HepG2 (cell line): ENCODE measurements at regions not wholly inside any gene's neighbourhood (a gene's known extent, or its start where the extent isn't known, plus 50 kb on each side); places are given as distances from the start of the nearest gene placed in this dataset.

Source experiments
- ATAC-seq: fragments of 200-7000 bp; cut with Tn5 transposase; 3 replicates; pipeline ENCODE4 v1.9.1; 2020; ENCODE audit warnings: mild to moderate bottlenecking, moderate library complexity
- BruUV-seq: library from RNA; stranded (reverse); fragments of 400-500 nt; replicated peaks from 2 replicates; lab custom pipeline; 2021; lab: Mats Ljungman, UMichigan
- CTCF ChIA-PET: fragments of 300-600 bp; formaldehyde crosslinking; extraction: SDS; loops from one replicate; lab custom pipeline; 2021; ENCODE audit warnings: low total read pairs, inconsistent platforms, low intra/inter-chr PET ratio; lab: Yijun Ruan, JAX
- POLR2A ChIA-PET: fragments of 350-600 bp; sonication (Branson Sonifier 250); formaldehyde crosslinking; loops from one replicate; lab custom pipeline; 2020; ENCODE audit warnings: antibody characterized with exemption, inconsistent platforms; lab: Yijun Ruan, JAX
- DNase-seq: peaks from one replicate; pipeline ENCODE4 v3.0.0-alpha.2; 2015; ENCODE audit warnings: low spot score
- FAIRE-seq: peaks from 3 replicates; lab custom pipeline; 2011; peaks lifted over from hg19 to GRCh38; lab: Jason Lieb, UNC
- H2AFZ ChIP-seq: one replicate; pipeline ENCODE4 v1.6.1; 2011; ENCODE audit warnings: low read length, inconsistent platforms
- H3K27ac ChIP-seq: fragments of 300-600 bp; 3 replicates; pipeline ENCODE4 v1.8.0; 2011; ENCODE audit warnings: mixed run types, mild to moderate bottlenecking, mixed read lengths, low read length, inconsistent platforms; ENCODE audit not compliant: insufficient read depth; ENCODE audit errors: extremely low read length
- H3K27me3 ChIP-seq, 2 experiments: fragments of 200-600 bp in 1 of 2; 2 replicates in 1 of 2; 3 replicates in 1 of 2; pipeline versions ENCODE4 v1.6.0 to v1.8.0; 2011; ENCODE audit warnings: low read length in 2 of 2, mild to moderate bottlenecking in 2 of 2, moderate library complexity in 2 of 2, inconsistent platforms in 1 of 2; ENCODE audit not compliant: insufficient read depth in 2 of 2, control insufficient read depth in 1 of 2
- H3K36me3 ChIP-seq, 2 experiments: fragments of 200-600 bp in 1 of 2; replicated peaks in 1 of 2; 2 replicates in 1 of 2; 3 replicates in 1 of 2; pipeline versions ENCODE4 v1.5.1 to v1.8.0; 2011; ENCODE audit warnings: low read length in 2 of 2, inconsistent platforms in 1 of 2; ENCODE audit not compliant: insufficient read depth in 2 of 2, control insufficient read depth in 1 of 2
- H3K4me1 ChIP-seq: 2 replicates; pipeline ENCODE4 v1.5.1; 2012; ENCODE audit warnings: low read length, inconsistent platforms; ENCODE audit not compliant: insufficient read depth
- H3K4me2 ChIP-seq: 2 replicates; pipeline ENCODE4 v1.6.0; 2011; ENCODE audit warnings: low read depth, low read length, inconsistent platforms
- H3K4me3 ChIP-seq, 3 experiments: fragments of 200-600 bp in 1 of 3; sonication (generic), shearing (Covaris generic) in 1 of 3; replicated peaks in 1 of 3; 2 replicates each; pipeline ENCODE4 v1.5.1; 2011 to 2016; ENCODE audit warnings: low read length in 3 of 3, inconsistent platforms in 2 of 3, low read depth in 2 of 3, mild to moderate bottlenecking in 2 of 3, control low read depth in 1 of 3, mixed read lengths in 1 of 3; ENCODE audit not compliant: insufficient read depth in 1 of 3
- H3K79me2 ChIP-seq: one replicate; pipeline ENCODE4 v1.6.1; 2011; ENCODE audit warnings: low read length, inconsistent platforms; ENCODE audit not compliant: insufficient read depth
- H3K9ac ChIP-seq: 2 replicates; pipeline ENCODE4 v1.6.0; 2011; ENCODE audit warnings: mild to moderate bottlenecking, low read depth, low read length, inconsistent platforms; ENCODE audit not compliant: insufficient read depth
- H3K9me3 ChIP-seq: 2 replicates; pipeline ENCODE4 v1.5.1; 2012; ENCODE audit warnings: mild to moderate bottlenecking, low read length
- H4K20me1 ChIP-seq: 2 replicates; pipeline ENCODE4 v1.6.0; 2011; ENCODE audit warnings: inconsistent platforms, mild to moderate bottlenecking, low read length, moderate library complexity; ENCODE audit not compliant: insufficient read depth
- BHLHE40 ChIP-seq: IDR thresholded peaks from 2 replicates; pipeline ENCODE4 v1.6.1; 2011; ENCODE audit warnings: low read length, improper control_type of control experiment
- CERS6 ChIP-seq: sonication (generic); formaldehyde crosslinking; IDR thresholded peaks from 2 replicates; pipeline ENCODE4 v1.5.0; 2020; ENCODE audit warnings: missing genetic modification reagents
- DNMT1 ChIP-seq: sonication (generic); formaldehyde crosslinking; IDR thresholded peaks from 2 replicates; pipeline ENCODE4 v1.5.1; 2020; ENCODE audit warnings: mild to moderate bottlenecking, missing genetic modification reagents
- MAFF ChIP-seq: IDR thresholded peaks from 2 replicates; pipeline ENCODE4 v1.6.1; 2011; ENCODE audit warnings: low read depth, low read length, improper control_type of control experiment
- MAFK ChIP-seq, 2 experiments: IDR thresholded peaks in 1 of 2; conservative IDR thresholded peaks in 1 of 2; 2 replicates each; pipeline ENCODE4 v1.6.1; 2011; ENCODE audit warnings: improper control_type of control experiment in 2 of 2, low read length in 2 of 2
- WGBS: methylation state at CpG from one replicate; pipeline ENCODE4 v1.1.6; 2017; ENCODE audit warnings: low lambda C conversion rate; 5-methylcytosine and 5-hydroxymethylcytosine counted together
- in situ Hi-C: cut with HindIII; loops from 2 replicates; pipeline ENCODE4 v1.10.0; 2017; ENCODE audit warnings: low pct_unique_long_range_greater_than_20kb; ENCODE audit not compliant: extremely low pct_ligation_motif_present
- intact Hi-C: fragments of 100-400 bp; cut with micrococcal nuclease; formaldehyde crosslinking; loops from one replicate; pipeline ENCODE4 v1.10.0; 2022; ENCODE audit not compliant: unreplicated experiment

GRCh38 chr7:148523550-148523949 is 67.0 kb upstream of the C7orf33 start:
- BruUV-seq: no TSS peak
- in situ Hi-C loops: no loop called here
- H4K20me1 ChIP-seq: no peaks in the 10 kb centered on the region
- H3K4me2 ChIP-seq: no peak overlapping the region
- FAIRE-seq (no peak), DNase-seq (no peak), ATAC-seq (no peak)
- under 1% methylated on average over 4 of the region's 4 CpGs for WGBS
- intact Hi-C loops: no loop called here
- TF ChIP-seq MAFF: 0 out of 2 replicates have a peak, but pooled peaks have one; percentile 31
- TF ChIP-seq CERS6: no peak
- TF ChIP-seq MAFK (conservative IDR thresholded peaks at IDR 0.05 in 1 of 2, IDR thresholded peaks at IDR 0.05 in 1 of 2; ENCODE audit: low read length in 2 of 2): peak; percentile 36 to 43; a peak in 2 of 4 replicates
- H3K9me3 ChIP-seq: no peaks in the 10 kb centered on the region
- no peak overlapping the region for H3K27ac ChIP-seq
- H2AFZ ChIP-seq: no peak overlapping the region
- no peaks in the 10 kb centered on the region for H3K36me3 ChIP-seq
- ChIA-PET POLR2A (no interaction called here), CTCF (no interaction called here)
- no peaks in the 10 kb centered on the region for H3K79me2 ChIP-seq
- no peak overlapping the region for H3K4me3 ChIP-seq
- peaks cover 0 to 18% of the 10 kb centered on the region in 2 experiments; a peak in 3 of 5 replicates for H3K27me3 ChIP-seq
- peaks cover 31% of the 10 kb centered on the region for H3K4me1 ChIP-seq
- no peak overlapping the region for H3K9ac ChIP-seq

- no peak overlapping the region for H3K27ac ChIP-seq
- no peaks in the 10 kb centered on the region for H4K20me1 ChIP-seq
- 7% methylated on average over 7 of the region's 7 CpGs for WGBS
- ChIA-PET CTCF (no interaction called here), POLR2A (no interaction called here)
- intact Hi-C loops: no loop called here
- H3K9ac ChIP-seq: no peak overlapping the region
- H3K4me3 ChIP-seq: no peak overlapping the region
- no peak overlapping the region for H2AFZ ChIP-seq
- no peaks in the 10 kb centered on the region for H3K9me3 ChIP-seq
- BruUV-seq: no TSS peak
- H3K4me2 ChIP-seq: no peak overlapping the region
- in situ Hi-C loops: no loop called here
- H3K27me3 ChIP-seq: peaks cover 0 to 18% of the 10 kb centered on the region in 2 experiments; a peak in 3 of 5 replicates
- ATAC-seq (no peak), DNase-seq (no peak), FAIRE-seq (no peak)
- H3K4me1 ChIP-seq: peaks cover 31% of the 10 kb centered on the region
- TF ChIP-seq DNMT1 (no peak), MAFK (conservative IDR thresholded peaks at IDR 0.05 in 1 of 2, IDR thresholded peaks at IDR 0.05 in 1 of 2; ENCODE audit: low read length in 2 of 2) (peak; percentile 39 to 63; a peak in 3 of 4 replicates), MAFF (peak; percentile 54; the same call in 1 of the 2 replicates), BHLHE40 (peak; percentile 59)
- no peaks in the 10 kb centered on the region for H3K79me2 ChIP-seq
- H3K36me3 ChIP-seq: no peaks in the 10 kb centered on the region
Observed at GRCh38 chr7:148524479-148525224, 65.9 kb upstream of the C7orf33 start.
